Fibroblast of skin of abdomen (primary cell): ENCODE measurements at regions not wholly inside any gene's neighbourhood (a gene's known extent, or its start where the extent isn't known, plus 50 kb on each side); places are given as distances from the start of the nearest gene placed in this dataset.
A peak's percentile ranks its signal among the peaks of the same experiment; 100 is the strongest.
"Not testable (repeated sequence)": the region's sequence is repeated elsewhere in the genome, so short reads cannot be mapped to it uniquely, and the experiment has no call there.

ENCODE experiments used
- DNase-seq: peaks from one replicate; pipeline ENCODE4 v3.0.0-alpha.2; 2013

GRCh38 chr5:125439243-125439642, 692.8 kb upstream of the ZNF608 start:
- DNase-seq: no peak

DNA sequence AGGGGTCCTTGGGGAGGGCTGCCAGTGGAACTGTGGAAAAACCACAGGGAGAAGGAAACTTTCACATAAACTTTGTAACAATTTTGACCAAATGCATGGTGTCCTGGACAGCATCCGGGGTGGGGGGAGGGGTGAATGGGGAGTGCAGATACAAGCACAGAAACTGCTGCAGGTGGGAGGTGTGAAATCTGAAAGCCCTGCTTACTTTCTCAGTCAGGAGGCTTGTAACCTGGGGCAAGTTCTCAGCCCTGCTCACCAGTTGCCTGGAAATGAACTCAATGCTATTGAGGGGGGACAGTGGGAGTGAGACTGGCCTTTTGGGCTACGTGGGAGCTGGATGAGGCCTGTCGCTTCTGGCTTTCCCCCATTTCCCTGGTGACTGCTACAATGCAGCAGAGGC, 694.5 kb upstream of the ZNF608 start:
- no peak for DNase-seq

GRCh38 chr5:125446986-125447385, 700.5 kb upstream of the ZNF608 start:
- DNase-seq: peak; percentile 63

GRCh38 chr5:125450771-125451170, 704.3 kb upstream of the ZNF608 start:
- peak; percentile 22 for DNase-seq

DNA sequence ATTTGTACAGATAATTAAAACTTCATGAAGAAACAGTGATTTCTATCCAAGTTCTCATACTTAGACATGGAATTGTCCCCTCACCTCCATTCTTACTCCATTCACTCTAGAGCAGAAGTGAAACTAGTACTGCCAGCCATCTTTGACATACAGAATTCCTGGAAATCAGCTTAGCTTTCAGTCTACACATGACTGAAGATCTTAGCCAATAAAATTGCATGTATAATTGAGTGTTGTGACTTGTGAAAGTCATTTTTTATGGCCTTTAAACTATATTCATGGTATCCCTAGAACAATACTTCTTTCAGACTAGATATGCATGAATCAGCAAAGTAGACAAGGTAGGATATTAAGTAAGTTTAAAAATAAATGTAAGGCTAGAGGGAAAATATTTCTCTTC, 705.2 kb upstream of the ZNF608 start:
- no peak for DNase-seq

DNA sequence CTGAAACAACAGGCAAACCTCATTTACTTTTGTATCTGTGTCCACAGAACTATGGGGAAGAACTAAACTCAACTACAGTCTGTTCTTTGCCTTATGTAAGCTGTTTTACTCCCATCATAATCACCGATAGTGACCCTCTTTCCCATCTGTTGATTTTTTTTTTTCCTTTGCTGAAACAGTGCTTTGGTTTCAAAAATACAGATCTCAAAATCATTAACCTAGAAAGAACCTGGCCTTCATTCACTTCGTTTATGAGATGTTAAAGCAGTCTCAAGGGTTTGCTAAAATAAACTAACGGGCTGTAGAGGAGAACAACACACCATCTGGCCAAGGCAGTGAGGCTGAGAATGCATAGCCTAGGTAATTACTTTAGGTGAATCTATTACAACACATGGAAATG, 706.6 kb upstream of the ZNF608 start:
- DNase-seq: no peak

GRCh38 chr5:125455041-125455440, 708.6 kb upstream of the ZNF608 start:
- DNase-seq: peak; percentile 33

DNA sequence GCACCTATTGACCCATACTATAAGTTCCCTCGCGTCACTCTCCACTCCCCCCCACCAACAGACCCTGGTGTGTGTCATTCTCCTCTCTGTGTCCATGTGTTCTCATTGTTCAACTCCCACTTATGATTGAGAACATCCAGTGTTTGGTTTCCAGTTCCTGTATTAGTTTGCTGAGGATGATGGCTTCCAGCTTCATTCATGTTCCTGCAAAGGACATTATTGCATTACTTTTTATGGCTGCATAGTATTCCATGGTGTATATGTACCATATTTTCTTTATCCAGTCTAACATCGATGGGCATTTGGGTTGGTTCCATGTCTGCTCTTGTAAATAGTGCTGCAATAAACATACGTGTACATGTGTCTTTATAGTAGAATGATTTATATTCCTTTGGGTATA, 709.6 kb upstream of the ZNF608 start:
- not testable (repeated sequence) for DNase-seq

DNA sequence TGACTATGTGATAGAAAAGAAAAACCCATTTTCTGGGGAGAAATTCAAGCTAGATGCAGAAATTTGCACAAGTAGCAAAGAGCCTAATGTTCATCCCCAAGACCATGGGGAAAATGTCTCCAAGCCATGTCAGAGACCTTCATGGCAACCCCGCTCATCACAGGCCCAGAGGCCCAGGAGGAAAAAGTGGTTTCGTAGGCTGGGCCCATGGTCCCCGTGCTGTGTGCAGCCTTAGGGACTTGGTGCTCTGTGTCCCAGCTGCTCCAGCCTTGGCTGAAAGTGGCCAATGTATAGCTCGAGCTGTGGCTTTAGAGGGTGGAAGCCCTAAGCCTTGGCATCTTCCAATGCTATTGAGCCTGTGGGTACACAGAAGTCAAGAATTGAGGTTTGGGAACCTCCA, 711.2 kb upstream of the ZNF608 start:
- no peak for DNase-seq

- DNase-seq: not testable (repeated sequence)
Observed at GRCh38 chr5:125458949-125459348, 712.5 kb upstream of the ZNF608 start.

GRCh38 chr5:125461641-125462072, 715.2 kb upstream of the ZNF608 start:
- DNase-seq: peak; percentile 42

DNA sequence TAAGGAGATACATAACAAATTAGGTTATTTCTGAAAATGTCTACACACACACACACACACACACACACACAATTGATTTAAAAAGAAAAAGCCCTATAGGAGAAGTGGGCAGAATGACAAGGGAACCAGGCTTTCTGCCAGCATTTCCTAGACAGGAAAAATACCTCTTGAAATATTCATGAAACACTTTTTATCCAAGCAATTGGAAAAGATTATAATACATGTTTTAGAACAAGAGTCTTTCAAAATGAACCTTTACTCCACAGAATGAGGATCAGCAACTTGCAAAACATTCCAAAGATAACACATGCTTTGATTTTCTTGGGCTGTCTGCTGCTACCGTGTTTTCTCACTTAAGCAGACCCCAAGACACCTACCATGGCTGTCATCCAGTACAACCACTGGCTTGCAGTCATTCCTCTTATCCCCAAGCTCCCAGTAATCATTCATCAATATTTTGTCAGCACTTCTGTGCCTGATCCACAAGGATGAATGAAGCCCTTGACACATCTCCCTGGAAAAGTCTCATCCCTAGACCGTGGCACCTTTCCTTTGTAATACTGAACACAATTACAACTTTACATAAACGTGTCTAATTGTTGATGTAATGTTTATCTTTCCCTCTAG, 717.1 kb upstream of the ZNF608 start:
- DNase-seq: peak; percentile 70

DNA sequence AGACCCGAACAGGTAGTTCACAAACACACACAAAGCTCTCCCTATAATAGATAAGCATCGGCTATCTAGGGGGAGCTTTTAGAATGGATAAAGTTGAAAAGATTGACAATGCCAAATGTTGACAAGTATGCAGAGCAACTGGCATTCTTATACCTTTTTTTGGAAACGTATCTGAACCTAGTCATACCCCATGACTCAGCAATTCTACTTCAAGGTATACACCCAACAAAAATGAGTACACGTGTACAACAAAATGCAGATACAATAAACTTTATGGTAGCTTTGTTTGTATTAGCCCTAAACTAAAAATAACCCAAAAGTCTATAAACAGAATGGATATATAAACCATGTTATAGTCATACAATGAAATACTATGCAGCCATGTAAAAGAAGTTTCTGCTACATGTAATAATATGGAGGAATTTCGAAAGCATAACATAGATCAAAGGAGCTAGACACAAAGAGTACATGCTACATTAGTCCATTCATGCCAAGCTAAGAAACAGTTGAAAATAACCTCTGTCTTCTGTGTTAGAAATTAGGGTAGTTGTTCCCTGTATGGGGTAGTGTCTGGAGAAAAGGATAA, 718.5 kb upstream of the ZNF608 start:
- no peak for DNase-seq

GRCh38 chr5:125465703-125466102, 719.3 kb upstream of the ZNF608 start:
- DNase-seq: no peak

DNA sequence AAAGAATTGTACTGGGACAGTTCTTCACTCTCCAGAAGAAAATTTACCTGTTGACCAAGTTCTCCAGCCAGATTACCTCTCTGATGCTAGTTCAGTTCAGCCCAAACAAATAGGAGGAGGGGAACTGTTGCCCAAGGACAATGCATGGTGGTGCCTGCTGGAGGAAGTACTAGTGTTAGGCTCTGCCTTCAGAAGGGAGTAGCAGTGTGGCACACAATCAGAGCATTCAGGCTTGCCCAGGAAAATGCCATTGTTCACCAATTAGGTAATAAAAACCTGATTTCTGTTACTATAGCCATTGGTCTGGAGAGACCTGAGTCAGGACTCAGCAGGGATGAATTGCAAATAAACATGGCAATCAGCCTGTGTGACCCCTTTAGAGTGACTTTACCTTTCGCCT, 720.8 kb upstream of the ZNF608 start:
- DNase-seq: no peak

GRCh38 chr5:125470280-125470902, 724.0 kb upstream of the ZNF608 start:
- DNase-seq: no peak

DNA sequence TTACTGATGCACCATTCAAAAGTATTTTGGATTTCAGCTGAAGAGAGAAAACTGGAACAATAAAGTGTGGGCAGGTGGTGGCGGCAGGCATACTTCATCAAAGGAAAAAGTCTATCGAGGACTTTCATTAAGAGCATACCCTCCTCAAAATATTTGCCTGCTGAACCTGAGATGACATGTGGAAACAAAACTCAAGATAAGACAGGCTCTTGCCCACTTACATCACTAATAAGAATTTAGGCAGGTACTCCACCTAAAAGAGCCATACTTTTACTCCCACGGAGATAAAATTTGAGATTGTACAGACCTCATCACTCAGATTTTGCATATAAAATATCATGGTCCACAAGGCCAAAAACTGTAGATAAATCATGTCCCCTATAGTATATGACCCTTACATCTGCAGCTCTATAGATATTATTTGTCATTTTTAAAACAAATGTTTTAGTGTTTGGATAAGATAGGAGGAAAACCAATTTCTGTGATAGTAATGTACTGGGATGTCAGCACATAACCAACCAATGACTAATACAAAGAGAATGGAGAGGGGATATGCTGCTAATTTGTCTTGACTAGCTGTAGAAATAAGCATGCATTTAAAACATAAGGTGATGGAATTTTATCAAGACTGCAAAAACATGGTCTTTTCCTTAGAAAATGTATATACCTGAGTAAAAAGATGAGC, 730.6 kb upstream of the ZNF608 start:
- peak; percentile 52 for DNase-seq

GRCh38 chr5:125477586-125477975, 731.1 kb upstream of the ZNF608 start:
- DNase-seq: no peak

- DNase-seq: no peak
Observed at GRCh38 chr5:125478599-125478998, 732.2 kb upstream of the ZNF608 start.

- DNase-seq: peak; percentile 79
Observed at GRCh38 chr5:125480911-125481310, 734.5 kb upstream of the ZNF608 start.

GRCh38 chr5:125481506-125482465, 735.3 kb upstream of the ZNF608 start:
- DNase-seq: no peak

GRCh38 chr5:125483609-125484008, 737.2 kb upstream of the ZNF608 start:
- DNase-seq: no peak
